B cell (primary cell): ENCODE measurements at regions not wholly inside any gene's neighbourhood (a gene's known extent, or its start where the extent isn't known, plus 50 kb on each side); places are given as distances from the start of the nearest gene placed in this dataset.

Experiments used
- CTCF ChIP-seq: fragments of 200-600 bp; IDR thresholded peaks from one replicate; pipeline ENCODE4 v1.8.0; 2022; ENCODE audit warnings: antibody characterized with exemption, mild to moderate bottlenecking
- EZH2 ChIP-seq: IDR thresholded peaks from 2 replicates; pipeline ENCODE4 v1.6.1; 2012; ENCODE audit warnings: borderline replicate concordance, low read depth, mild to moderate bottlenecking, moderate library complexity, low read length; ENCODE audit not compliant: insufficient read depth, poor library complexity, severe bottlenecking

DNA sequence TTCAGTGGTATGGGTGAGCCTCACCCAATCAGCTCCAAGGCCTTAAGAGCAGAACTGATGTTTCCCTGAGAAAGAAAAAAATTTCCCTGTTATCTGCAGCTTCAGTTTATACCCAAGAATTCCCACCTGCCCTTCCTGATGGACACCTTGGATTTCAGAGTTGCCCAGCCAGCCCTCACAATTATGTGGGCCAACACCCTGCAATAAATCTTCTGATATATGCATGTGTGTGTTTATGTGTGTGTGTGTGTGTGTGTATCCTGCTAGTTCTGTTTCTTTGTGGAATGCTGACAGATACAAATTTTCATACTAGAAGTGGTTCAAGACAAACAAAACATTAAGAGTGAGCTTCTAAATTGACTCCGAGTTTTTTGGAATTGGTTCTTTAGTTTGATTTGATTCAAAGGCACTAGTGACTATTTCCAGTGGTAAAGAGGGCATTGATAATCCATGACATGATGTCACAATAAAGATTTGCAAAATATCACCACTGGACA is 246.6 kb upstream of the BTBD3 start:
- TF ChIP-seq CTCF: no peak
- TF ChIP-seq EZH2: no peak
